Heart left ventricle (tissue), 13 donors: ENCODE measurements at regions not wholly inside any gene's neighbourhood (a gene's known extent, or its start where the extent isn't known, plus 50 kb on each side); places are given as distances from the start of the nearest gene placed in this dataset.

Source experiments
- CTCF ChIP-seq, 12 donors: fragments of 200-600 bp; sonication (generic) in 4 of 12; IDR thresholded peaks; one replicate each; pipeline versions ENCODE4 v1.5.0 to v1.8.0; 2018 to 2022; ENCODE audit warnings: antibody characterized with exemption in 12 of 12, mild to moderate bottlenecking in 5 of 12
- POLR2A ChIP-seq, 2 donors: fragments of 450-650 bp; IDR thresholded peaks; one replicate each; pipeline ENCODE4 v1.6.1; 2017; ENCODE audit warnings: antibody characterized with exemption in 2 of 2, mild to moderate bottlenecking in 2 of 2, moderate library complexity in 2 of 2
- donor health status: ischemic (EF 13 %, LVEDD 7.1; RV severe dilation, severe dysfunction).
- donor health status: DM: no; HTN: yes; CAD: no.
- donor health status: DM: no; HTN: no; CAD: no.
- donor health status: ischemic (EF 25% LVEDD 6.9; RV normal size, moderate dysfunction).
- donor health status: ischemic (EF 25% LVEDD 5.7; RV mildly dilated, moderate dysfunction).
- donor health status: ischemic (EF 35%, LVEDD 5.7; RV mildly dilated, moderate dysfunction).
- donor health status: nonischemic (EF 11% LVEDD 7.7; RV severe dilation, severe dysfunction).
- donor health status: DM: yes; HTN: yes; CAD: no.
- donor health status: PGD.
- donor health status: ischemic (EF 29% LVEDD 5.4; RV normal size, mild dysfunction).
- donor health status: nonischemic (EF 23%, LVEDD 6.1; RV moderate dilation, normal function).

DNA sequence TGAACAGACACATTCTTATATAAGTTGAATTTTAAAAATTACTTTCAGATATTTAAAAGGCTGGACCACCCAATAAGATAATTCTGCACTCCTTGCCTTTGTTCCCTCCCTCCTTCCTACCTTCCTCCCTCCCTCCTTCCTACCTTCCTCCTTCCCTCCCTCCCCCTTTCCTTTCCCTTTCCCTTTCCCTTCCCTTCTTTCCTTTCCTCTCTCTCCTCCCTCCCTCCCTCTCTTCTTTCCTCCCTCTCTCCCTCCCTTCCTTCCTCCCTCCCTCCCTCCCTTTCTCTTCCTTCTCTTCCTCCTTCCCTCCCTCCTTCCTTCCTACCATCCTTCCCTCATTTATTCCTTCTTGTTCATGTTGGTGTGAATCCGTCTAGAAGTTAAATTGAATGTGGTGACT is 93.0 kb downstream of the ATP6V1G3 start:
- TF ChIP-seq CTCF (IDR thresholded peaks at IDR 0.05) = no peak
- no peak for TF ChIP-seq POLR2A (IDR thresholded peaks at IDR 0.05)
